CD14-positive monocyte (primary cell): ENCODE measurements at regions not wholly inside any gene's neighbourhood (a gene's known extent, or its start where the extent isn't known, plus 50 kb on each side); places are given as distances from the start of the nearest gene placed in this dataset.

Source experiments
- DNase-seq, 3 donors: peaks; one replicate each; pipeline ENCODE4 v3.0.0-alpha.2; 2011 to 2022
- H2AFZ ChIP-seq: 2 replicates; pipeline ENCODE4 v1.6.0; 2012; ENCODE audit warnings: mild to moderate bottlenecking, low read depth, low read length, inconsistent platforms; ENCODE audit not compliant: insufficient read depth, poor library complexity, severe bottlenecking
- H3K27ac ChIP-seq, 2 donors: 1 replicate in 1 of 2; 2 replicates in 1 of 2; pipeline ENCODE4 v1.5.1; 2012 to 2013; ENCODE audit warnings: low read length in 2 of 2, control low read depth in 1 of 2, inconsistent platforms in 1 of 2, low read depth in 1 of 2, mild to moderate bottlenecking in 1 of 2
- H3K27me3 ChIP-seq, 2 donors: one replicate each; pipeline versions ENCODE4 v1.6.0 to v1.6.1; 2011 to 2013; ENCODE audit warnings: low read length in 2 of 2; ENCODE audit not compliant: control insufficient read depth in 2 of 2, insufficient read depth in 2 of 2
- H3K36me3 ChIP-seq, 2 donors: replicated peaks in 1 of 2; 1 replicate in 1 of 2; 2 replicates in 1 of 2; pipeline versions ENCODE4 v1.5.1 to v1.6.1; 2012 to 2013; ENCODE audit warnings: low read length in 2 of 2, control low read depth in 1 of 2, inconsistent platforms in 1 of 2, mild to moderate bottlenecking in 1 of 2; ENCODE audit not compliant: insufficient read depth in 2 of 2, control insufficient read depth in 1 of 2
- H3K4me1 ChIP-seq, 2 donors: 1 replicate in 1 of 2; 2 replicates in 1 of 2; pipeline versions ENCODE4 v1.5.1 to v1.6.1; 2012 to 2013; ENCODE audit warnings: low read length in 2 of 2, control low read depth in 1 of 2, inconsistent platforms in 1 of 2, mild to moderate bottlenecking in 1 of 2, moderate library complexity in 1 of 2; ENCODE audit not compliant: insufficient read depth in 2 of 2, control insufficient read depth in 1 of 2
- H3K4me2 ChIP-seq: replicated peaks from 2 replicates; pipeline ENCODE3; 2012; ENCODE audit warnings: low read length, moderate library complexity, mild to moderate bottlenecking; ENCODE audit not compliant: poor library complexity, severe bottlenecking; ENCODE audit errors: extremely low read depth
- H3K4me3 ChIP-seq, 3 experiments: fragments of 200-600 bp in 1 of 3; sonication (generic) in 1 of 3; replicated peaks in 1 of 3; 1 replicate in 2 of 3; 2 replicates in 1 of 3; pipeline ENCODE4 v1.5.1; 2011 to 2013; ENCODE audit warnings: low read length in 3 of 3, mild to moderate bottlenecking in 3 of 3, control low read depth in 2 of 3, low read depth in 2 of 3, inconsistent platforms in 1 of 3, moderate library complexity in 1 of 3
- H3K79me2 ChIP-seq: 2 replicates; pipeline ENCODE4 v1.6.0; 2012; ENCODE audit warnings: mild to moderate bottlenecking, control low read depth, inconsistent platforms, low read length, moderate library complexity; ENCODE audit not compliant: insufficient read depth
- H3K9ac ChIP-seq: 2 replicates; pipeline ENCODE4 v1.6.0; 2017; ENCODE audit warnings: low read length, mild to moderate bottlenecking; ENCODE audit not compliant: insufficient read depth, poor library complexity, severe bottlenecking
- H3K9me3 ChIP-seq, 2 donors: replicated peaks in 1 of 2; 1 replicate in 1 of 2; 2 replicates in 1 of 2; pipeline versions ENCODE4 v1.5.1 to v1.6.1; 2012 to 2013; ENCODE audit warnings: low read length in 2 of 2, control low read depth in 1 of 2; ENCODE audit not compliant: control insufficient read depth in 1 of 2, insufficient read depth in 1 of 2
- H4K20me1 ChIP-seq: 2 replicates; pipeline ENCODE4 v1.6.0; 2012; ENCODE audit warnings: mild to moderate bottlenecking, low read length, control low read depth, moderate library complexity; ENCODE audit not compliant: insufficient read depth
- H3K27ac Mint-ChIP-seq, 7 donors: one replicate each; pipeline ENCODE4 v1.8.0; 2020; ENCODE audit warnings: mild to moderate bottlenecking in 7 of 7, mixed read lengths in 7 of 7, moderate library complexity in 6 of 7, inconsistent platforms in 2 of 7
- H3K27me3 Mint-ChIP-seq, 3 donors: one replicate each; pipeline ENCODE4 v1.8.0; 2021 to 2022; ENCODE audit warnings: low read depth in 3 of 3, mild to moderate bottlenecking in 3 of 3, mixed read lengths in 3 of 3, moderate library complexity in 3 of 3, inconsistent platforms in 1 of 3
- H3K36me3 Mint-ChIP-seq, 2 donors: one replicate each; pipeline ENCODE4 v1.8.0; 2020; ENCODE audit warnings: mixed read lengths in 2 of 2, inconsistent platforms in 1 of 2, mild to moderate bottlenecking in 1 of 2
- H3K4me1 Mint-ChIP-seq: one replicate; pipeline ENCODE4 v1.8.0; 2020; ENCODE audit warnings: mild to moderate bottlenecking, mixed read lengths
- H3K4me3 Mint-ChIP-seq, 2 donors: one replicate each; pipeline ENCODE4 v1.8.0; 2020; ENCODE audit warnings: mild to moderate bottlenecking in 2 of 2, mixed read lengths in 2 of 2, moderate library complexity in 1 of 2
- H3K9me3 Mint-ChIP-seq, 7 donors: one replicate each; pipeline ENCODE4 v1.8.0; 2020 to 2022; ENCODE audit warnings: mixed read lengths in 7 of 7, mild to moderate bottlenecking in 6 of 7, moderate library complexity in 6 of 7, inconsistent platforms in 2 of 7
- WGBS: methylation state at CpG from one replicate; pipeline ENCODE4 v1.1.5; 2013; ENCODE audit warnings: missing lambda C conversion rate; ENCODE audit not compliant: insufficient coverage; 5-methylcytosine and 5-hydroxymethylcytosine counted together
- intact Hi-C, 2 donors: fragments of 100-400 bp; cut with micrococcal nuclease; formaldehyde crosslinking; loops; one replicate each; pipeline versions ENCODE4 v1.15.0 to v1.15.1; 2023
- TF ChIP-seq, protein P1 (sequence below): fragments of 200-600 bp; IDR thresholded peaks from one replicate; pipeline ENCODE4 v1.8.0; 2022; ENCODE audit warnings: antibody characterized with exemption, mild to moderate bottlenecking

DNA sequence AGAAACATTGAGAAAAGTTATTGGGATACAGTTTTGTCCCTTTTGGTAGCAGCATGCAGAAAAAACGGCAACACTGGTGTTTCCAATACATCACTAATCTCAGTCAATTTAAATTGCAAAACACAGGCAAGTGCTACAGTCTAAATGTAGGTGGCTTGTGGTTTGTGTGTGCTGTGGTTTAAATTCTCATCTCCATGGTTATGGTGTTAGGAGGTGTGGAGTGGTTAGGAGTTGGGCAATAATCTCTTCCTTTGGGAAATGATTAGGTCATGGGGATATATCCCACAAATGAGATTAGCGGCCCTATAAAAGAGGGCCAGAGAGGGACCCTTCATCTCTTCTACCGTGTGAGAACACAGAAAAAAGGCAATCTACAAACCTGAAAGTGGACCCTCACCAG is 1344.3 kb downstream of the ADGRL3 start:
- no peak for DNase-seq
- Histone ChIP-seq H3K4me2 (no peak overlapping the region), H3K9ac (no peak overlapping the region), H3K4me3 (no peak overlapping the region), H3K36me3 (no peaks in the 10 kb centered on the region), H4K20me1 (no peaks in the 10 kb centered on the region), H3K79me2 (no peaks in the 10 kb centered on the region), H3K9me3 (peaks cover 0 to 2% of the 10 kb centered on the region in 2 donors), H3K27me3 (no peaks in the 10 kb centered on the region), H3K4me1 (no peaks in the 10 kb centered on the region), H2AFZ (no peak overlapping the region), H3K27ac (no peak overlapping the region)
- H3K9me3 Mint-ChIP-seq: peaks cover 0 to 10% (median 1%) of the 10 kb centered on the region in 7 donors
- intact Hi-C loops: no loop called here
- H3K27me3 Mint-ChIP-seq: peaks cover 1 to 3% (median 2%) of the 10 kb centered on the region in 3 donors
- H3K27ac Mint-ChIP-seq: no peak overlapping the region
- WGBS: no CpG with 5 or more reads among the region's 3 CpGs
- TF ChIP-seq, protein P1, sequence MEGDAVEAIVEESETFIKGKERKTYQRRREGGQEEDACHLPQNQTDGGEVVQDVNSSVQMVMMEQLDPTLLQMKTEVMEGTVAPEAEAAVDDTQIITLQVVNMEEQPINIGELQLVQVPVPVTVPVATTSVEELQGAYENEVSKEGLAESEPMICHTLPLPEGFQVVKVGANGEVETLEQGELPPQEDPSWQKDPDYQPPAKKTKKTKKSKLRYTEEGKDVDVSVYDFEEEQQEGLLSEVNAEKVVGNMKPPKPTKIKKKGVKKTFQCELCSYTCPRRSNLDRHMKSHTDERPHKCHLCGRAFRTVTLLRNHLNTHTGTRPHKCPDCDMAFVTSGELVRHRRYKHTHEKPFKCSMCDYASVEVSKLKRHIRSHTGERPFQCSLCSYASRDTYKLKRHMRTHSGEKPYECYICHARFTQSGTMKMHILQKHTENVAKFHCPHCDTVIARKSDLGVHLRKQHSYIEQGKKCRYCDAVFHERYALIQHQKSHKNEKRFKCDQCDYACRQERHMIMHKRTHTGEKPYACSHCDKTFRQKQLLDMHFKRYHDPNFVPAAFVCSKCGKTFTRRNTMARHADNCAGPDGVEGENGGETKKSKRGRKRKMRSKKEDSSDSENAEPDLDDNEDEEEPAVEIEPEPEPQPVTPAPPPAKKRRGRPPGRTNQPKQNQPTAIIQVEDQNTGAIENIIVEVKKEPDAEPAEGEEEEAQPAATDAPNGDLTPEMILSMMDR: no peak
- no peak overlapping the region for H3K4me3 Mint-ChIP-seq
- H3K4me1 Mint-ChIP-seq: no peaks in the 10 kb centered on the region
- no peaks in the 10 kb centered on the region for H3K36me3 Mint-ChIP-seq

DNA sequence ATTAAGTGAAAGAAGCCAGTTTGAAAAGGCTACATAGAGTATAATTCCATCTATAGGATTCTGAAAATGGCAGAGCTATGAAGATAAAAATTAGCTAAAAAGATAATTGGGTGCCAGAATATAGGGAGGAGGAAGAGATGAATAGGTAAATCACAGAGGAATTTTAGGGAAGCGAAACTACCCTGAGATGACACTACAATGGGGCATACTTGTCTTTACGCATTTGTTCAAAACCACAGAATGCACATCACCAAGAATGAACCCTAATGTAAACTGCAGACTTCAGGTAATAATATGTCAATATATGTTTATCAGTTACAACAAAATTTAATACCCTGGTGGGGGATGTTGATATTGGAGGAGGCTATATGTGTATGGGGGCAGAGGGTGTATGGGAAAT is 1342.9 kb downstream of the ADGRL3 start:
- TF ChIP-seq, protein P1: no peak
- H3K4me3 ChIP-seq: no peak overlapping the region
- Mint-ChIP-seq H3K36me3 (no peaks in the 10 kb centered on the region), H3K9me3 (peaks cover 0 to 14% (median 5%) of the 10 kb centered on the region in 7 donors), H3K4me3 (no peak overlapping the region), H3K27ac (no peak overlapping the region), H3K27me3 (peaks cover 0 to 3% (median 2%) of the 10 kb centered on the region in 3 donors), H3K4me1 (no peaks in the 10 kb centered on the region)
- H3K9me3 ChIP-seq: peaks cover 1 to 4% of the 10 kb centered on the region in 2 donors
- no peak for DNase-seq
- WGBS: no CpG with 5 or more reads among the region's 2 CpGs
- H4K20me1 ChIP-seq: no peaks in the 10 kb centered on the region
- no peaks in the 10 kb centered on the region for H3K4me1 ChIP-seq
- no peak overlapping the region for H3K27ac ChIP-seq
- no peak overlapping the region for H2AFZ ChIP-seq
- no peaks in the 10 kb centered on the region for H3K79me2 ChIP-seq
- H3K27me3 ChIP-seq: no peaks in the 10 kb centered on the region
- H3K9ac ChIP-seq: no peak overlapping the region
- H3K36me3 ChIP-seq: no peaks in the 10 kb centered on the region
- intact Hi-C loops: no loop called here
- no peak overlapping the region for H3K4me2 ChIP-seq
